ENCODE measurements at regions not wholly inside any gene's neighbourhood (a gene's known extent, or its start where the extent isn't known, plus 50 kb on each side); places are given as distances from the start of the nearest gene placed in this dataset.

- no peak overlapping the region for H3K4me3 ChIP-seq (ENCODE audit: low read depth, poor library complexity, severe bottlenecking)
- 76 to 86% methylated on average over 4 of the region's 4 CpGs for WGBS, 2 donors
- intact Hi-C loops (cut with DNase I; ENCODE audit: low total_unique reads): no loop called here
- TF ChIP-seq POLR2A (IDR thresholded peaks at IDR 0.05) (no peak), CTCF (IDR thresholded peaks at IDR 0.05) (no peak)
- DNase-seq (ENCODE audit: low spot score in 2 of 2): no peak
Measured at GRCh38 chr5:2582507-2582906, 169.0 kb downstream of the IRX2 start.

GRCh38 chr5:2582106-2582505 lies 169.4 kb downstream of the IRX2 start:
- TF ChIP-seq POLR2A (IDR thresholded peaks at IDR 0.05) (no peak), CTCF (IDR thresholded peaks at IDR 0.05) (no peak)
- no peak overlapping the region for H3K4me3 ChIP-seq (ENCODE audit: low read depth, poor library complexity, severe bottlenecking)
- DNase-seq (ENCODE audit: low spot score in 2 of 2): no peak
- intact Hi-C loops (cut with DNase I; ENCODE audit: low total_unique reads): no loop called here
- WGBS, 2 donors: 74% methylated on average over 7 of the region's 7 CpGs

GRCh38 chr5:2581418-2581817 lies 170.1 kb downstream of the IRX2 start:
- no peak for TF ChIP-seq POLR2A (IDR thresholded peaks at IDR 0.05)
- TF ChIP-seq CTCF (IDR thresholded peaks at IDR 0.05): no peak
- DNase-seq (ENCODE audit: low spot score in 2 of 2): no peak
- 91 to 94% methylated on average over 5 of the region's 5 CpGs for WGBS, 2 donors
- intact Hi-C loops (cut with DNase I; ENCODE audit: low total_unique reads): no loop called here
- H3K4me3 ChIP-seq (ENCODE audit: low read depth, poor library complexity, severe bottlenecking): no peak overlapping the region

- peak in 1 of 2 donors; percentile 57 for DNase-seq (ENCODE audit: low spot score in 2 of 2)
- intact Hi-C loops (cut with DNase I; ENCODE audit: low total_unique reads): no loop called here
- TF ChIP-seq CTCF (IDR thresholded peaks at IDR 0.05) (no peak), POLR2A (IDR thresholded peaks at IDR 0.05) (no peak)
- no peak overlapping the region for H3K4me3 ChIP-seq (ENCODE audit: low read depth, poor library complexity, severe bottlenecking)
- WGBS, 2 donors: 51 to 55% methylated on average over 5 of the region's 5 CpGs
Measured at GRCh38 chr5:2579126-2579525, 172.4 kb downstream of the IRX2 start.

GRCh38 chr5:2577312-2578036 lies 174.0 kb downstream of the IRX2 start:
- 86 to 99% methylated on average over 9 to 12 of the region's 12 CpGs for WGBS, 2 donors
- intact Hi-C loops (cut with DNase I; ENCODE audit: low total_unique reads): no loop called here
- no peak overlapping the region for H3K4me3 ChIP-seq (ENCODE audit: low read depth, poor library complexity, severe bottlenecking)
- DNase-seq (ENCODE audit: low spot score in 2 of 2): no peak
- no peak for TF ChIP-seq CTCF (IDR thresholded peaks at IDR 0.05)
- TF ChIP-seq POLR2A (IDR thresholded peaks at IDR 0.05): no peak

GRCh38 chr5:2576823-2577222 lies 174.7 kb downstream of the IRX2 start:
- H3K4me3 ChIP-seq (ENCODE audit: low read depth, poor library complexity, severe bottlenecking): no peak overlapping the region
- no peak for DNase-seq (ENCODE audit: low spot score in 2 of 2)
- 78 to 91% methylated on average over 9 to 11 of the region's 11 CpGs for WGBS, 2 donors
- intact Hi-C loops (cut with DNase I; ENCODE audit: low total_unique reads): no loop called here
- TF ChIP-seq CTCF (IDR thresholded peaks at IDR 0.05): no peak
- no peak for TF ChIP-seq POLR2A (IDR thresholded peaks at IDR 0.05)

Data from lower leg skin (tissue), 4 donors.